DND-41 (cell line): ENCODE measurements at regions not wholly inside any gene's neighbourhood (a gene's known extent, or its start where the extent isn't known, plus 50 kb on each side); places are given as distances from the start of the nearest gene placed in this dataset.
A peak's percentile ranks its signal among the peaks of the same experiment; 100 is the strongest.

Source experiments
- ATAC-seq: fragments of 200-7000 bp; cut with Tn5 transposase; 3 replicates; pipeline ENCODE4 v1.9.1; 2021; ENCODE audit warnings: low read depth; ENCODE audit not compliant: insufficient read depth
- DNase-seq: peaks from one replicate; pipeline ENCODE4 v3.0.0-alpha.2; 2020
- H2AFZ ChIP-seq: 2 replicates; pipeline ENCODE4 v1.6.0; 2012; ENCODE audit warnings: low read depth, low read length
- H3K27ac ChIP-seq: 2 replicates; pipeline ENCODE4 v1.5.1; 2012; ENCODE audit warnings: low read length, inconsistent platforms
- H3K27me3 ChIP-seq: fragments of 200-600 bp; sonication (generic); 2 replicates; pipeline ENCODE4 v1.6.0; 2012; ENCODE audit warnings: low read length, mild to moderate bottlenecking, inconsistent platforms; ENCODE audit not compliant: insufficient read depth, poor library complexity
- H3K36me3 ChIP-seq: 2 replicates; pipeline ENCODE4 v1.5.1; 2012; ENCODE audit warnings: low read length, inconsistent platforms; ENCODE audit not compliant: insufficient read depth
- H3K4me1 ChIP-seq: 2 replicates; pipeline ENCODE4 v1.5.1; 2012; ENCODE audit warnings: mild to moderate bottlenecking, low read length; ENCODE audit not compliant: insufficient read depth
- H3K4me2 ChIP-seq: 2 replicates; pipeline ENCODE4 v1.6.0; 2012; ENCODE audit warnings: mild to moderate bottlenecking, moderate library complexity, low read length, inconsistent platforms; ENCODE audit not compliant: insufficient read depth
- H3K4me3 ChIP-seq, 2 experiments: fragments of 200-600 bp in 1 of 2; shearing (Covaris generic) in 1 of 2; 2 replicates each; pipeline ENCODE4 v1.5.1; 2012 to 2016; ENCODE audit warnings: inconsistent platforms in 2 of 2, low read length in 2 of 2, mild to moderate bottlenecking in 2 of 2, low read depth in 1 of 2, moderate library complexity in 1 of 2
- H3K79me2 ChIP-seq: 2 replicates; pipeline ENCODE4 v1.6.0; 2012; ENCODE audit warnings: low read length, inconsistent platforms; ENCODE audit not compliant: insufficient read depth
- H3K9ac ChIP-seq: 2 replicates; pipeline ENCODE4 v1.6.0; 2012; ENCODE audit warnings: low read depth, mild to moderate bottlenecking, inconsistent platforms, low read length, moderate library complexity
- H3K9me3 ChIP-seq: 2 replicates; pipeline ENCODE4 v1.5.1; 2012; ENCODE audit warnings: low read length, moderate library complexity, mild to moderate bottlenecking, inconsistent platforms; ENCODE audit not compliant: insufficient read depth, severe bottlenecking
- H4K20me1 ChIP-seq: 2 replicates; pipeline ENCODE4 v1.6.0; 2012; ENCODE audit warnings: low read length; ENCODE audit not compliant: insufficient read depth
- EZH2 ChIP-seq: IDR thresholded peaks from 3 replicates; pipeline ENCODE4 v1.6.1; 2012; ENCODE audit warnings: borderline replicate concordance, low read depth, mild to moderate bottlenecking, moderate library complexity, low read length, inconsistent platforms; ENCODE audit not compliant: severe bottlenecking
- TF ChIP-seq, protein P1 (sequence below): IDR thresholded peaks from 2 replicates; pipeline ENCODE4 v1.5.1; 2012; ENCODE audit warnings: borderline replicate concordance, low read length, moderate library complexity, mild to moderate bottlenecking; ENCODE audit not compliant: poor library complexity, severe bottlenecking; ENCODE audit errors: extremely low read depth

DNA sequence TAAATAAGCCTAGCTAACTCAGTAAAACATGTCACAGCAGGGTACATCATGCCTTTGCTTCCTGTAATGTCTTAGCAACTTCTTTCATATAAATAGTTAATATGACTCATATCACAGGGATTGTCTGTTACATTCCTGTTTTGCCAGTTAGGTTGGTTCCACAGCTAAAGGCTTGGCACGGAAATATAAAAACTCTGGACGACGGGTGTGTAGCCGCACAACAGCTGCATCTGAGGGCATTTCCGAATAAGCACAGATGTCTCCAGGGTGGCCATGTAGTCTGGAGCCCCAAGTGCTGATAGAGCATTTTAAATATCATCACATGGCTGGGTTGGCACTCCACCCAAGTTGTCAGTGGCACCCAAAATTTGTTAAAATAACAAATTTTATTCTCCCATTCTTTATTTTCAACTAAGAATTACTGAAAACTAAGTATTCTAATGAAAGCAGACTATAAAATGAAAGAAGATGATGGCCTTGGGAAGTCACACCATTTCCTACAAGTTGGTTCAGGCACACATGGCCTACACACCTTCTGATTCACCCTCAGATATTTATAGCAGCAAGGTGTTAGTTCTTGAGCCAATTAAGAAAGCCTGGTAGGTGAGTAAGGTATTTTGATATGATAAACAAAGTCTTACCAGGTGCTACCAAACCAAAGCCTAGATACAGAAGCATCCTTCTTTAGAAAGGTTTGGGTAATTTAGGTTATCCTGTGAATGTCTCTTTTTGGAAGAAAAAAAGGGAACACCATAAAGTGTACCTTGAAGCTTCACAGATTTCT, 61.8 kb upstream of the STK17B start:
- no peaks in the 10 kb centered on the region for H3K27me3 ChIP-seq
- no peaks in the 10 kb centered on the region for H3K9me3 ChIP-seq
- H3K9ac ChIP-seq, result peak overlapping the region; percentile 39; the same call in 1 of the 2 replicates
- peaks cover 53% of the 10 kb centered on the region for H3K4me1 ChIP-seq
- H3K27ac ChIP-seq, result peak overlapping the region; percentile 81
- peak overlapping the region; percentile 22; the same call in 1 of the 2 replicates for H2AFZ ChIP-seq
- H3K4me2 ChIP-seq, result peak overlapping the region; percentile 47
- H3K4me3 ChIP-seq, result no peak overlapping the region
- no peaks in the 10 kb centered on the region for H4K20me1 ChIP-seq
- ATAC-seq, result peak; percentile 23; the same call in 2 of the 3 replicates
- TF ChIP-seq, protein P1, sequence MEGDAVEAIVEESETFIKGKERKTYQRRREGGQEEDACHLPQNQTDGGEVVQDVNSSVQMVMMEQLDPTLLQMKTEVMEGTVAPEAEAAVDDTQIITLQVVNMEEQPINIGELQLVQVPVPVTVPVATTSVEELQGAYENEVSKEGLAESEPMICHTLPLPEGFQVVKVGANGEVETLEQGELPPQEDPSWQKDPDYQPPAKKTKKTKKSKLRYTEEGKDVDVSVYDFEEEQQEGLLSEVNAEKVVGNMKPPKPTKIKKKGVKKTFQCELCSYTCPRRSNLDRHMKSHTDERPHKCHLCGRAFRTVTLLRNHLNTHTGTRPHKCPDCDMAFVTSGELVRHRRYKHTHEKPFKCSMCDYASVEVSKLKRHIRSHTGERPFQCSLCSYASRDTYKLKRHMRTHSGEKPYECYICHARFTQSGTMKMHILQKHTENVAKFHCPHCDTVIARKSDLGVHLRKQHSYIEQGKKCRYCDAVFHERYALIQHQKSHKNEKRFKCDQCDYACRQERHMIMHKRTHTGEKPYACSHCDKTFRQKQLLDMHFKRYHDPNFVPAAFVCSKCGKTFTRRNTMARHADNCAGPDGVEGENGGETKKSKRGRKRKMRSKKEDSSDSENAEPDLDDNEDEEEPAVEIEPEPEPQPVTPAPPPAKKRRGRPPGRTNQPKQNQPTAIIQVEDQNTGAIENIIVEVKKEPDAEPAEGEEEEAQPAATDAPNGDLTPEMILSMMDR, result no peak
- TF ChIP-seq EZH2, result no peak
- DNase-seq, result no peak
- H3K36me3 ChIP-seq, result no peaks in the 10 kb centered on the region
- H3K79me2 ChIP-seq, result no peaks in the 10 kb centered on the region

DNA sequence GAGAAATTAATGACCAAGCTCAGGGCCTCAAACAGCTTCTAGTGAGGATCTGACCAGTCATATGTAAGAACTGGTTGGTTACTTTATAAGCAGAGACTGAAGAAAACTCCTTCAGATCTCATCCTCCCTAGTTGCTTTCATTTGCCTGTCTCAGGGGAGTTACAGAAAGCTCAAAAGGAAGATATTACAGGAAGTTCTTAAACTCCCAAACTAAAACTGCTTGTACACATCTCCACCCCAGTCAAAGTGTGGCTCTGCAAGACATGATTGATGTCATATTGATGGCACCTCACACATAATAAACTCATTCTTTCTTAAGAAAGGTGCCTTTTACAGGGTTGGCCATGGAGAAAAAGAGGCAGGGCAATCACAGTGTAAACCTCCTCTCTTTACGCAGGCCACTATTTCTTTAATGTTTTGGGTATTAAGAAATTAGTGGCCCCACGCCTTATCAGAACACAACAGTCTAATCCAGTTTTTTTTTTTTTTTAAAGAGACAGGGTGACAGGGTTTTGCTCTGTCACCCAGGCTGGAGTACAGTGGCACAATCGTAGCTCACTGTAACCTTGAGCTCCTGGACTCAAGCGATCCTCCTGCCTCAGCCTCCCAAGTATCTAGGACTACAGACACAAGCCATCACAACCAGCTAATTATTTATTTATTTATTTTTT, 62.6 kb upstream of the STK17B start:
- H3K79me2 ChIP-seq, result peaks cover 3% of the 10 kb centered on the region; the same call in 1 of the 2 replicates
- no peaks in the 10 kb centered on the region for H3K9me3 ChIP-seq
- H3K27me3 ChIP-seq, result no peaks in the 10 kb centered on the region
- H3K9ac ChIP-seq, result peak overlapping the region; percentile 39
- H2AFZ ChIP-seq, result peak overlapping the region; percentile 22
- TF ChIP-seq EZH2, result no peak
- TF ChIP-seq, protein P1, result peak; percentile 44
- H4K20me1 ChIP-seq, result no peaks in the 10 kb centered on the region
- ATAC-seq (peak; percentile 91), DNase-seq (peak; percentile 61)
- no peaks in the 10 kb centered on the region for H3K36me3 ChIP-seq
- peaks cover 60% of the 10 kb centered on the region for H3K4me1 ChIP-seq
- H3K27ac ChIP-seq, result peak overlapping the region; percentile 81
- peak overlapping the region; percentile 47 for H3K4me2 ChIP-seq
- H3K4me3 ChIP-seq, result 0 out of 4 replicates have a peak overlapping the region, but pooled peaks of 1 of the 2 experiments have one; percentile 8

DNA sequence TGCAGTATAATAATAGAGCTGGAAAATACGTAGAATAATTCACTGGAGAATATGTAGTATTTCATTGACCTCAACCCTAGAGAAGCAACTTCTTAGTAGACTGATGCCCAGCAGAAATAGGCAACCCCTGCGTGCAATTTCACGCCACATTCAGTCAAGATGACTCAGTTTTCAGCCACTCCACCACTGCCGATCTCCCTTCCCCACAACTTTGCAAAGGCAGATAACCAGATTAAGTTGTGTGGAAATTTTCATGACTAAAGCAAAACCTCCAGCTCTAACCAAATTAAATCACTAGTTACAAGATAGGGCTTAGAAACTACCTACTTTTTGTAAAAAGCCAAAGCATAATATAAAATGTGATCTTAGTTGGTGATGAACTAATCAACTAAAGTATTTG, 63.3 kb upstream of the STK17B start:
- Histone ChIP-seq H3K27me3 (no peaks in the 10 kb centered on the region), H3K9ac (peak overlapping the region; percentile 39; the same call in 1 of the 2 replicates), H3K4me2 (peak overlapping the region; percentile 24), H3K79me2 (peaks cover 5% of the 10 kb centered on the region; the same call in 1 of the 2 replicates), H3K4me1 (peaks cover 68% of the 10 kb centered on the region), H3K4me3 (no peak overlapping the region), H3K36me3 (no peaks in the 10 kb centered on the region), H3K9me3 (no peaks in the 10 kb centered on the region), H2AFZ (0 out of 2 replicates have a peak overlapping the region, but pooled peaks have one; percentile 43), H3K27ac (peak overlapping the region; percentile 81), H4K20me1 (no peaks in the 10 kb centered on the region)
- TF ChIP-seq, protein P1, result no peak
- no peak for TF ChIP-seq EZH2
- ATAC-seq (no peak), DNase-seq (peak; percentile 27)
